Lower lobe of right lung (tissue), 2 donors: ENCODE measurements at regions not wholly inside any gene's neighbourhood (a gene's known extent, or its start where the extent isn't known, plus 50 kb on each side); places are given as distances from the start of the nearest gene placed in this dataset.

Experiments
- ATAC-seq, 2 donors: fragments of 200-7000 bp; cut with Tn5 transposase; one replicate each; pipeline ENCODE4 v1.9.1; 2020 to 2022; ENCODE audit warnings: mild to moderate bottlenecking in 2 of 2, moderate library complexity in 2 of 2
- DNase-seq: peaks from one replicate; pipeline ENCODE4 v3.0.0-alpha.2; 2020
- H3K27ac ChIP-seq: fragments of 200-600 bp; one replicate; pipeline ENCODE4 v1.8.0; 2022
- H3K27me3 ChIP-seq: fragments of 200-600 bp; one replicate; pipeline ENCODE4 v1.8.0; 2022; ENCODE audit warnings: low read depth
- H3K36me3 ChIP-seq: fragments of 200-600 bp; one replicate; pipeline ENCODE4 v1.8.0; 2022; ENCODE audit warnings: mild to moderate bottlenecking
- H3K4me1 ChIP-seq: fragments of 200-600 bp; one replicate; pipeline ENCODE4 v1.8.0; 2022
- H3K4me3 ChIP-seq: fragments of 200-600 bp; one replicate; pipeline ENCODE4 v1.8.0; 2022; ENCODE audit warnings: mild to moderate bottlenecking
- H3K9me3 ChIP-seq: fragments of 200-600 bp; one replicate; pipeline ENCODE4 v1.8.0; 2022
- intact Hi-C: fragments of 100-400 bp; cut with DNase I; formaldehyde crosslinking; loops from one replicate; pipeline ENCODE4 v1.11.0; 2022
- TF ChIP-seq, protein P1 (sequence below): fragments of 200-600 bp; IDR thresholded peaks from one replicate; pipeline ENCODE4 v1.8.0; 2022; ENCODE audit warnings: antibody characterized with exemption, mild to moderate bottlenecking
- donor health status: DM: no; HTN: yes; CAD: no; lungs with severe emphysema.

DNA sequence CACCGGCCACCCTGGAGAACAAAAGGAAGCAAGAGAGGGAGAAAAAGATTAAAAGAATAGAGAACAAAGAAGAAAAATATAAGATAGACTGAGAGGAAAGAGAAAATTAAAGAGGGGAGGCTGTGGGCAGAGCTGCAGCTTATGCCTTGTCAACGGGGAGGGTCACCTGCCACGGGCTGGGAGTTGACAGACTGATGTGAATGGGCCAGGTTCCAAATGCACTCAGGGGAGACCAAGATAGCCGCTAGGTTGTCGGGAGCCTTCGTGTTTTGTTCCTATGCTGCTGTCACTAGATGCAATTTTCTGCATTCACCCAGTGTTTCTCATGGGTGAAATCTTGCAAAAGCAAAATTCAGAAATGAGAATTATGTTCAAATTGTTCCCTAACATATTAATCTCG, 119.6 kb upstream of the MTHFD1L start:
- DNase-seq, result no peak

DNA sequence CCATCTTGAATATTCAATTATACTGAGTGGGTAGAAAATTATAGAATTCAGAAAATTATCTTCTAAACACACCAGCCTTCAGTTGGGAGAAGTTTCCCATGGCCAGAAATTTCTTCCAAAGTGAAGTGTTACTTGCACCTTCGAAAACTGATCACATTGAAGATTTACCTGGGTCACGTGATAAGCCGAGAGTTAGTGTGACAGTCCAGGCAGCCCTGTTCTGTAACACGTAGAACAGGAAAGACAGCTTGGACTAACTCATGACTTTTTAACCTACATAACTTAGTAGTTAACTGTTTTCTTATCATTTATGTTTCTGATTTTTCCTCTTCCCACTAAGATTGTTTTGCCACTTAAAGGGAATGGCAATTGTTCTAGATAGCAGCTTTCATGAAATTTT, 118.3 kb upstream of the MTHFD1L start:
- H3K36me3 ChIP-seq, result no peaks in the 10 kb centered on the region
- no peak overlapping the region for H3K27ac ChIP-seq
- TF ChIP-seq, protein P1, sequence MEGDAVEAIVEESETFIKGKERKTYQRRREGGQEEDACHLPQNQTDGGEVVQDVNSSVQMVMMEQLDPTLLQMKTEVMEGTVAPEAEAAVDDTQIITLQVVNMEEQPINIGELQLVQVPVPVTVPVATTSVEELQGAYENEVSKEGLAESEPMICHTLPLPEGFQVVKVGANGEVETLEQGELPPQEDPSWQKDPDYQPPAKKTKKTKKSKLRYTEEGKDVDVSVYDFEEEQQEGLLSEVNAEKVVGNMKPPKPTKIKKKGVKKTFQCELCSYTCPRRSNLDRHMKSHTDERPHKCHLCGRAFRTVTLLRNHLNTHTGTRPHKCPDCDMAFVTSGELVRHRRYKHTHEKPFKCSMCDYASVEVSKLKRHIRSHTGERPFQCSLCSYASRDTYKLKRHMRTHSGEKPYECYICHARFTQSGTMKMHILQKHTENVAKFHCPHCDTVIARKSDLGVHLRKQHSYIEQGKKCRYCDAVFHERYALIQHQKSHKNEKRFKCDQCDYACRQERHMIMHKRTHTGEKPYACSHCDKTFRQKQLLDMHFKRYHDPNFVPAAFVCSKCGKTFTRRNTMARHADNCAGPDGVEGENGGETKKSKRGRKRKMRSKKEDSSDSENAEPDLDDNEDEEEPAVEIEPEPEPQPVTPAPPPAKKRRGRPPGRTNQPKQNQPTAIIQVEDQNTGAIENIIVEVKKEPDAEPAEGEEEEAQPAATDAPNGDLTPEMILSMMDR, result no peak
- intact Hi-C loops, result loop anchor here (10.0 kb wide), 1 partner anchor 332 kb away; no protein-coding TSS in a partner anchor
- H3K27me3 ChIP-seq, result no peaks in the 10 kb centered on the region
- no peak for DNase-seq
- no peaks in the 10 kb centered on the region for H3K4me1 ChIP-seq
- H3K4me3 ChIP-seq, result no peak overlapping the region
- H3K9me3 ChIP-seq, result no peaks in the 10 kb centered on the region
- no peak for ATAC-seq

More for the DNA sequence above, 119.6 kb upstream of the MTHFD1L start:
- H3K27ac ChIP-seq, result no peak overlapping the region
- no peak for ATAC-seq
- no peaks in the 10 kb centered on the region for H3K36me3 ChIP-seq
- H3K27me3 ChIP-seq, result no peaks in the 10 kb centered on the region
- TF ChIP-seq, protein P1, result no peak
- no peaks in the 10 kb centered on the region for H3K4me1 ChIP-seq
- intact Hi-C loops, result loop anchor here (10.0 kb wide), 1 partner anchor 331 kb away; no protein-coding TSS in a partner anchor
- H3K9me3 ChIP-seq, result no peaks in the 10 kb centered on the region
- no peak overlapping the region for H3K4me3 ChIP-seq

DNA sequence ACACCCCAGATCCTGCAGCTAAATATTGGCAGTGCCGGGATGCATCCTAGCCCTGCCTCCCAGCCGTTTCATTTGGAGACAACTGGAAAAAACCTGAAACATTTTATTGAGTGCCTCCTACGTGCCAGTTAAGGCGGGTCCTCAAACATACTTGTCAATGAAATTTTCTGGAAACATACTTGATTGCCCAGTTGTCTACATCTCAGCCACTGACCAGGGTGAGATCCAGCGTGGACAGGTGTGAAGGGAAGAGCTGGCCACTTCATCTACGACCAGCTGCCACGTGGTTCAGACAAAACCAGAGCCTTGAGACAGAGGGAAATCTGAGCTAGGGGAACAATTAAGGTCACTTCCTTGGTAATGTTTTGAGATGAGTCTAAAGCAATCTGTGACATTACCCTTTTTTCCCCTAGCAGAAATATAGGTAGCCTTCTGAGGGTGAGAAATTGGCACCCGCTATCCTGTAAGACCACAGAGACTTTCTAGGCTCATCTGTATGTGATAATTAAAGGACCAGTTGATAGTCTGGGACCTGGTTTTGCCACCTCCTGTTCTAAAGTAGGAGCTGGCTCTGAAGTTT, 116.3 kb upstream of the MTHFD1L start:
- Histone ChIP-seq H3K4me1 (peaks cover 8% of the 10 kb centered on the region), H3K27me3 (no peaks in the 10 kb centered on the region), H3K27ac (no peak overlapping the region), H3K9me3 (no peaks in the 10 kb centered on the region), H3K4me3 (no peak overlapping the region), H3K36me3 (no peaks in the 10 kb centered on the region)
- no peak for DNase-seq
- TF ChIP-seq, protein P1, result no peak
- no peak for ATAC-seq
- intact Hi-C loops, result loop anchor here (10.0 kb wide), 1 partner anchor 334 kb away; no protein-coding TSS in a partner anchor

DNA sequence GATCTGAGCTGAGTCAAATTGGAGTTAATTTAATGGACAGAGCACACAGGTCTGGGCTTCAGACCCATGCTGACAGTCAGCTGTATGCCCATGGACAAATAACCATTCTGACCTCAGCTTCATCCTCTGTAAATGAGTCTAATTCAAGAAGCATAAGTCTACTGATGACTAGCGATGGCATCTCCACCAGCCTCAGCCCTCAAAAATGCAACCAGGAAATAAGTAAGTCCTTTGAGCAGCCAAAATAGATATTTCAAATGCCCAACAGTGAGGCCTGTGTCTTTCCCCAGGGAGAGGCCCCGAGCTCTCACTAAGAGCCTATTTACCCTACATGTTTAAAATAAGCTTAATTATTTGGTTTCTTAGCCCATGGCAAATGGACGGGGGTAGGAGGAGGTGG, 114.2 kb upstream of the MTHFD1L start:
- ATAC-seq (no peak), DNase-seq (no peak)
- H3K4me3 ChIP-seq, result no peak overlapping the region
- H3K27me3 ChIP-seq, result no peaks in the 10 kb centered on the region
- no peaks in the 10 kb centered on the region for H3K36me3 ChIP-seq
- H3K27ac ChIP-seq, result no peak overlapping the region
- intact Hi-C loops, result no loop called here
- TF ChIP-seq, protein P1, result no peak
- H3K4me1 ChIP-seq, result peaks cover 8% of the 10 kb centered on the region
- H3K9me3 ChIP-seq, result no peaks in the 10 kb centered on the region

DNA sequence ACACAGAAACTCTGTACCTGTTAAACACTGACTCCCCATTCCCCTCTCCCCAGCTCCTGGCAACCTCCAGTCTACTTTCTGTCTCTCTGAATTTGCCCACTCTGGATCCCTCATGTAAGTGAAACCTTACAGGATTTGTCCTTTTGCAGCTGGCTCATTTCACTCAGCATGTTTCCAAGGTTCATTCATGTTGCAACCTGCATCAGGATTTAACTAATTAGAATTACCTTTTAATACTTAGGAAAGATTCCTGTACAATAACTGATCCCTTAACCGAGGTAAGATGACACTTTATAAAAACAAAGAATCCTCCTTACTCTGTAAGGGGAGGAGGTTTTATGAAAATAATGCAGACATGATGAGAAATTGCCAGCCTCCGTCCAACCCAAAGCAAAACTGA, 113.1 kb upstream of the MTHFD1L start:
- H3K27me3 ChIP-seq, result no peaks in the 10 kb centered on the region
- intact Hi-C loops, result no loop called here
- TF ChIP-seq, protein P1, result no peak
- H3K9me3 ChIP-seq, result no peaks in the 10 kb centered on the region
- ATAC-seq (no peak), DNase-seq (no peak)
- no peak overlapping the region for H3K4me3 ChIP-seq
- no peak overlapping the region for H3K27ac ChIP-seq
- H3K4me1 ChIP-seq, result peaks cover 8% of the 10 kb centered on the region
- H3K36me3 ChIP-seq, result no peaks in the 10 kb centered on the region
